ENCODE measurements at regions not wholly inside any gene's neighbourhood (a gene's known extent, or its start where the extent isn't known, plus 50 kb on each side); places are given as distances from the start of the nearest gene placed in this dataset.

- DNase-seq, result no peak
- no peaks in the 10 kb centered on the region for H3K9me3 ChIP-seq
- no peak overlapping the region for H3K27ac ChIP-seq
- intact Hi-C loops (cut with DNase I; ENCODE audit: low total_unique reads), result no loop called here
- H3K4me1 ChIP-seq, result no peaks in the 10 kb centered on the region
- TF ChIP-seq CTCF (IDR thresholded peaks at IDR 0.05), result no peak
- no peaks in the 10 kb centered on the region for H3K27me3 ChIP-seq
- H3K36me3 ChIP-seq, result no peaks in the 10 kb centered on the region
- H3K4me3 ChIP-seq, result no peak overlapping the region
Measured at GRCh38 chr18:30245766-30246455, 796.6 kb downstream of the DSC3 start.

- H3K36me3 ChIP-seq, result no peaks in the 10 kb centered on the region
- no peak overlapping the region for H3K4me3 ChIP-seq
- intact Hi-C loops (cut with DNase I; ENCODE audit: low total_unique reads), result no loop called here
- no peaks in the 10 kb centered on the region for H3K4me1 ChIP-seq
- DNase-seq, result no peak
- no peak overlapping the region for H3K27ac ChIP-seq
- H3K9me3 ChIP-seq, result no peaks in the 10 kb centered on the region
- no peaks in the 10 kb centered on the region for H3K27me3 ChIP-seq
- TF ChIP-seq CTCF (IDR thresholded peaks at IDR 0.05), result no peak
Measured at GRCh38 chr18:30234755-30235154, 807.8 kb downstream of the DSC3 start.

GRCh38 chr18:30211112-30211511 lies 831.4 kb downstream of the DSC3 start:
- H3K27ac ChIP-seq, result no peak overlapping the region
- no peaks in the 10 kb centered on the region for H3K9me3 ChIP-seq
- intact Hi-C loops (cut with DNase I; ENCODE audit: low total_unique reads), result no loop called here
- H3K36me3 ChIP-seq, result no peaks in the 10 kb centered on the region
- H3K4me3 ChIP-seq, result no peak overlapping the region
- no peak for TF ChIP-seq CTCF (IDR thresholded peaks at IDR 0.05)
- DNase-seq, result no peak
- no peaks in the 10 kb centered on the region for H3K27me3 ChIP-seq
- no peaks in the 10 kb centered on the region for H3K4me1 ChIP-seq

GRCh38 chr18:30208546-30208945 lies 834.0 kb downstream of the DSC3 start:
- no peak overlapping the region for H3K27ac ChIP-seq
- intact Hi-C loops (cut with DNase I; ENCODE audit: low total_unique reads), result loop anchor here (5.0 kb wide), 1 partner anchor 929 kb away; no protein-coding TSS in a partner anchor
- no peaks in the 10 kb centered on the region for H3K36me3 ChIP-seq
- H3K4me1 ChIP-seq, result no peaks in the 10 kb centered on the region
- no peaks in the 10 kb centered on the region for H3K9me3 ChIP-seq
- DNase-seq, result no peak
- H3K27me3 ChIP-seq, result no peaks in the 10 kb centered on the region
- no peak overlapping the region for H3K4me3 ChIP-seq
- no peak for TF ChIP-seq CTCF (IDR thresholded peaks at IDR 0.05)

- intact Hi-C loops (cut with DNase I; ENCODE audit: low total_unique reads), result no loop called here
- Histone ChIP-seq H3K4me1 (no peaks in the 10 kb centered on the region), H3K27ac (no peak overlapping the region), H3K9me3 (peaks cover 0 to 11% (median 0%) of the 10 kb centered on the region in 3 donors), H3K36me3 (no peaks in the 10 kb centered on the region), H3K4me3 (no peak overlapping the region), H3K27me3 (no peaks in the 10 kb centered on the region)
- no peak for TF ChIP-seq CTCF (IDR thresholded peaks at IDR 0.05)
- DNase-seq, result no peak
Measured at GRCh38 chr18:30192216-30192615, 850.3 kb downstream of the DSC3 start.

- no peak overlapping the region for H3K4me3 ChIP-seq
- no peak overlapping the region for H3K27ac ChIP-seq
- H3K36me3 ChIP-seq, result no peaks in the 10 kb centered on the region
- no peak for DNase-seq
- intact Hi-C loops (cut with DNase I; ENCODE audit: low total_unique reads), result no loop called here
- no peak for TF ChIP-seq CTCF (IDR thresholded peaks at IDR 0.05)
- no peaks in the 10 kb centered on the region for H3K27me3 ChIP-seq
- H3K9me3 ChIP-seq, result no peaks in the 10 kb centered on the region
- peaks cover 0 to 6% (median 0%) of the 10 kb centered on the region in 4 donors for H3K4me1 ChIP-seq
Measured at GRCh38 chr18:30186245-30186644, 856.3 kb downstream of the DSC3 start.

Measured in tibial artery (tissue), 4 donors.